Right lobe of liver (tissue), 6 donors: ENCODE measurements at regions not wholly inside any gene's neighbourhood (a gene's known extent, or its start where the extent isn't known, plus 50 kb on each side); places are given as distances from the start of the nearest gene placed in this dataset.

Source experiments
- ATAC-seq, 4 donors: fragments of 200-7000 bp; cut with Tn5 transposase; one replicate each; pipeline ENCODE4 v1.9.1; 2020; ENCODE audit warnings: mild to moderate bottlenecking in 4 of 4, moderate library complexity in 4 of 4
- DNase-seq, 3 donors: peaks; one replicate each; pipeline ENCODE4 v3.0.0-alpha.2; 2020
- H3K27ac ChIP-seq, 3 donors: fragments of 200-600 bp; one replicate each; pipeline ENCODE4 v1.8.0; 2022
- H3K27me3 ChIP-seq, 2 donors: fragments of 200-600 bp; one replicate each; pipeline ENCODE4 v1.8.0; 2022
- H3K36me3 ChIP-seq, 4 donors: fragments of 200-600 bp; sonication (generic) in 1 of 4; one replicate each; pipeline versions ENCODE4 v1.5.1 to v1.8.0; 2017 to 2022; ENCODE audit warnings: control low read depth in 1 of 4
- H3K4me1 ChIP-seq, 4 donors: fragments of 200-600 bp; sonication (generic) in 1 of 4; one replicate each; pipeline versions ENCODE4 v1.5.1 to v1.8.0; 2017 to 2022; ENCODE audit warnings: control low read depth in 1 of 4
- H3K4me3 ChIP-seq, 3 donors: fragments of 200-600 bp; one replicate each; pipeline ENCODE4 v1.8.0; 2022
- H3K9me3 ChIP-seq, 4 donors: fragments of 200-600 bp; sonication (generic) in 1 of 4; one replicate each; pipeline versions ENCODE4 v1.5.1 to v1.8.0; 2017 to 2022; ENCODE audit warnings: control low read depth in 1 of 4
- POLR2A ChIP-seq: fragments of 450-650 bp; IDR thresholded peaks from one replicate; pipeline ENCODE4 v1.6.1; 2017; ENCODE audit warnings: antibody characterized with exemption, mild to moderate bottlenecking
- WGBS: methylation state at CpG from one replicate; pipeline ENCODE4 v1.1.6; 2018; ENCODE audit warnings: low coverage, low lambda C conversion rate; ENCODE audit not compliant: insufficient coverage; ENCODE audit errors: missing lambda C conversion rate; 5-methylcytosine and 5-hydroxymethylcytosine counted together
- intact Hi-C, 2 donors: fragments of 100-400 bp; cut with DNase I; formaldehyde crosslinking; loops; one replicate each; pipeline versions ENCODE4 v1.11.2 to v1.14.1; 2022
- TF ChIP-seq, protein P1 (sequence below), 4 donors: fragments of 200-600 bp in 3 of 4; fragments of 450-650 bp in 1 of 4; IDR thresholded peaks; one replicate each; pipeline versions ENCODE4 v1.5.1 to v1.8.0; 2016 to 2022; ENCODE audit warnings: antibody characterized with exemption in 4 of 4, mild to moderate bottlenecking in 2 of 4
- donor health status: DM: no; HTN: yes; CAD: no.
- donor health status: DM: no; HTN: no; CAD: no.
- donor health status: DM: no; HTN: no; CAD: no.
- donor health status: DM: no; HTN: yes; CAD: no.
- donor health status: DM: no; HTN: yes; CAD: no.

DNA sequence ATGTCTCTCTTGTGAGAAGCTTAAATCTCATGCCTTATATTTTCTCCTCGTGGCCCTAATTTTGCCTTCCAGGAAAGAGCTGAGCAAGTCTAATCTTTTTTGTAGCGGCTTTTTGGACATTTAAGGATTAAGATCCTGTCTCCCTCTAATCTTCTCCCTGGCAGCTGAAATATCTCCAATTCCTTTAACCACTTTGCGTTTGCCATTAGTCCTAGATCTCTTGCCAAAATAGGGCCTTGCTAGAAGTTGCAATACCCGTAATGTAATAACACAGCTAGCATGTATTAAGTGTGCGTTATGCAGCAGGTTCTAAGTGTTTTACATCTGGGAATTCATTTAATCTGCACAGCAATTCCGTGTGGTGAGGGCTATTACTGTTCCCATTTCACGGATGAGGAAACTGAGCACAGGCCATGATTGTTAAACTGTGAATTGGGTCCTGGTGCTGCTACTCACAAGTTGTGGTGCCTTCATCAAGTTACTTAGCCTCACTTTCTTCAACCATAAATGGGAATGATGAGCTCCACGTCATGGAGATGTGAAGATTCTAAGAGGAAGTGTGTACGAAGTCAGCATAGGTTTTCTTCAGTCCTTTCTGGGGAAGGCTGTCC, 198.9 kb upstream of the ASIC2 start:
- ATAC-seq (no peak), DNase-seq (no peak)
- Histone ChIP-seq H3K27ac (no peak overlapping the region), H3K4me1 (no peaks in the 10 kb centered on the region), H3K4me3 (no peak overlapping the region), H3K27me3 (no peaks in the 10 kb centered on the region), H3K9me3 (no peaks in the 10 kb centered on the region), H3K36me3 (no peaks in the 10 kb centered on the region)
- intact Hi-C loops = no loop called here
- TF ChIP-seq POLR2A = no peak
- TF ChIP-seq, protein P1, sequence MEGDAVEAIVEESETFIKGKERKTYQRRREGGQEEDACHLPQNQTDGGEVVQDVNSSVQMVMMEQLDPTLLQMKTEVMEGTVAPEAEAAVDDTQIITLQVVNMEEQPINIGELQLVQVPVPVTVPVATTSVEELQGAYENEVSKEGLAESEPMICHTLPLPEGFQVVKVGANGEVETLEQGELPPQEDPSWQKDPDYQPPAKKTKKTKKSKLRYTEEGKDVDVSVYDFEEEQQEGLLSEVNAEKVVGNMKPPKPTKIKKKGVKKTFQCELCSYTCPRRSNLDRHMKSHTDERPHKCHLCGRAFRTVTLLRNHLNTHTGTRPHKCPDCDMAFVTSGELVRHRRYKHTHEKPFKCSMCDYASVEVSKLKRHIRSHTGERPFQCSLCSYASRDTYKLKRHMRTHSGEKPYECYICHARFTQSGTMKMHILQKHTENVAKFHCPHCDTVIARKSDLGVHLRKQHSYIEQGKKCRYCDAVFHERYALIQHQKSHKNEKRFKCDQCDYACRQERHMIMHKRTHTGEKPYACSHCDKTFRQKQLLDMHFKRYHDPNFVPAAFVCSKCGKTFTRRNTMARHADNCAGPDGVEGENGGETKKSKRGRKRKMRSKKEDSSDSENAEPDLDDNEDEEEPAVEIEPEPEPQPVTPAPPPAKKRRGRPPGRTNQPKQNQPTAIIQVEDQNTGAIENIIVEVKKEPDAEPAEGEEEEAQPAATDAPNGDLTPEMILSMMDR (IDR thresholded peaks at IDR 0.05) = no peak
- 62% methylated on average over 8 of the region's 9 CpGs for WGBS

DNA sequence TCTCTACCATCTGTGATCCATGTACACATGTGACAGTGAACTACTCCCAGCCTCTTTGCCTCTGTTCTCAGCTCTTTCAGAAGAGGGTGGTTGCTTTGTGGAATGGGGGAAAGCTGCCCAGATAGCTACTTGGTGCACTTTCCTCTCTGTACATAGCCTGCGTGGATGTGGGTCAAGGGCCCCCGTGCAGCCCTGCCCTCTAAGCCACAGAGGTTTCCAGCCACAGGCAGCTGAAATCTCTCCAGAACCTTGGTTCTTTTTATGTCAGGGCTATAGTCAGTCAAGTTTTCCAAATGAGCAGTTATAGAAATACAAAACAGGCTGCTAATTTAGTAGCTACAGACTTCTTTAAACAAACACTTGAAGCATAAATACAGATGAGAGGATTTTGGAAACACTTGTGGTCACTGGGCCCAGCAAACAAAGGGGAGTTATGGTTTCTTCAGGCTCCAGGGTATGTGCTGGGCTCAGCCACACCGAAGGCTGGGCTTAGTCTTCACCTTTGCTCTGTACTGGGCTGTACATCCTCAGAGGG, 199.7 kb upstream of the ASIC2 start:
- H3K27me3 ChIP-seq = no peaks in the 10 kb centered on the region
- no peaks in the 10 kb centered on the region for H3K4me1 ChIP-seq
- 28% methylated on average over 2 of the region's 3 CpGs for WGBS
- no peak overlapping the region for H3K27ac ChIP-seq
- intact Hi-C loops = no loop called here
- no peak for TF ChIP-seq POLR2A
- TF ChIP-seq, protein P1 (IDR thresholded peaks at IDR 0.05) = no peak
- no peak overlapping the region for H3K4me3 ChIP-seq
- no peaks in the 10 kb centered on the region for H3K9me3 ChIP-seq
- DNase-seq (no peak), ATAC-seq (no peak)
- H3K36me3 ChIP-seq = no peaks in the 10 kb centered on the region

- no peaks in the 10 kb centered on the region for H3K36me3 ChIP-seq
- H3K27ac ChIP-seq = no peak overlapping the region
- DNase-seq = no peak
- WGBS = 50% methylated on average over 5 of the region's 5 CpGs
- TF ChIP-seq, protein P1 (IDR thresholded peaks at IDR 0.05) = no peak
- TF ChIP-seq POLR2A = no peak
- intact Hi-C loops = no loop called here
- no peak for ATAC-seq
- no peak overlapping the region for H3K4me3 ChIP-seq
- H3K9me3 ChIP-seq = no peaks in the 10 kb centered on the region
- no peaks in the 10 kb centered on the region for H3K4me1 ChIP-seq
- H3K27me3 ChIP-seq = no peaks in the 10 kb centered on the region
These were observed 200.5 kb upstream of the ASIC2 start for GRCh38 chr17:33493566-33493965.

GRCh38 chr17:33494151-33494550, 201.1 kb upstream of the ASIC2 start:
- DNase-seq (no peak), ATAC-seq (no peak)
- Histone ChIP-seq H3K36me3 (no peaks in the 10 kb centered on the region), H3K9me3 (no peaks in the 10 kb centered on the region), H3K4me3 (no peak overlapping the region), H3K27me3 (no peaks in the 10 kb centered on the region), H3K27ac (no peak overlapping the region), H3K4me1 (no peaks in the 10 kb centered on the region)
- 60% methylated on average over 4 of the region's 4 CpGs for WGBS
- intact Hi-C loops = no loop called here
- TF ChIP-seq, protein P1 (IDR thresholded peaks at IDR 0.05) = no peak
- TF ChIP-seq POLR2A = no peak

DNA sequence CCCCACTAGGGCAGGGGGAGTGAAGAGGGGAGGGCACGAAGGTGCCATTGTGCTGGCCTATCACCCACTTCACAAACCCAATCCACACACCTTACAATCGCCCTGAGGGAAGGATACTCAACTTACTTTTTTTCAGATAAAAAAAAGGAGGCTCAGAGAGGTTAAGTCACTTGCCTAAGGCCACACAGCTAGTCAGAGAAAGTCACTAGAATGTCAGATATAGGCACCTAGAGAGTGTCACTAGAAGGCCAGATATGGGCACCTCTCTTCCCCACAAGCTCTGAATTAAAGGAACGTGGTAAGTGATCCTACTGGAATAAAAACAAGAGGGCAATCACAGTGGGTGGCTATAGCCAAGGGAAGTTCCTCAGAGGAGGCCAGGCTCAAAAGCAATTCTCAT, 204.5 kb upstream of the ASIC2 start:
- DNase-seq (no peak), ATAC-seq (no peak)
- Histone ChIP-seq H3K27me3 (no peaks in the 10 kb centered on the region), H3K9me3 (no peaks in the 10 kb centered on the region), H3K36me3 (no peaks in the 10 kb centered on the region), H3K4me3 (no peak overlapping the region), H3K27ac (no peak overlapping the region), H3K4me1 (no peaks in the 10 kb centered on the region)
- intact Hi-C loops = no loop called here
- no peak for TF ChIP-seq POLR2A
- TF ChIP-seq, protein P1 (IDR thresholded peaks at IDR 0.05) = no peak
- 27% methylated on average over 3 of the region's 3 CpGs for whole genome bisulfite sequencing
